ENCODE measurements at regions not wholly inside any gene's neighbourhood (a gene's known extent, or its start where the extent isn't known, plus 50 kb on each side); places are given as distances from the start of the nearest gene placed in this dataset.

DNA sequence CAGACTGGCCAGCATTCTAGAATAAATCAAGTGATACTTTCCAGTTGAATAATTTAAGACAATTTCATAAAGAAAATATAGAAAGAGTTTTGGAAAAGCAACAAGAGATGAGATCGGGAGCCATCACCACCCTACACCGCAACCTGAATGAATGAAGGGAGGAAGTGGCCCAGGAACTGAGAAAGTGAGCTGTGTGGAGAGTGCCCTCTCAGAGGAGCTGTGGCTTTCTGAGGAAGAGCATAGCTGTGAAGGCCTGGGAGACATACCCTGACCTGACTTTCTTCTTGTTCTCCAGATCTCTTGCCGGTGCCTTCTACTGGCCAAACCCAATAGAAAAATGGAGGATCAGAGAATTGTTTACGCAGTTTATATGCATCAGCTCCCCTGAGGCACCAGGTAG is 79.3 kb upstream of the TSPAN8 start:
- DNase-seq (ENCODE audit: insufficient read length, low spot score): no peak
- no peak for TF ChIP-seq POLR2A (IDR thresholded peaks at IDR 0.05; ENCODE audit: low read depth, low read length)
- no peak for FAIRE-seq

DNA sequence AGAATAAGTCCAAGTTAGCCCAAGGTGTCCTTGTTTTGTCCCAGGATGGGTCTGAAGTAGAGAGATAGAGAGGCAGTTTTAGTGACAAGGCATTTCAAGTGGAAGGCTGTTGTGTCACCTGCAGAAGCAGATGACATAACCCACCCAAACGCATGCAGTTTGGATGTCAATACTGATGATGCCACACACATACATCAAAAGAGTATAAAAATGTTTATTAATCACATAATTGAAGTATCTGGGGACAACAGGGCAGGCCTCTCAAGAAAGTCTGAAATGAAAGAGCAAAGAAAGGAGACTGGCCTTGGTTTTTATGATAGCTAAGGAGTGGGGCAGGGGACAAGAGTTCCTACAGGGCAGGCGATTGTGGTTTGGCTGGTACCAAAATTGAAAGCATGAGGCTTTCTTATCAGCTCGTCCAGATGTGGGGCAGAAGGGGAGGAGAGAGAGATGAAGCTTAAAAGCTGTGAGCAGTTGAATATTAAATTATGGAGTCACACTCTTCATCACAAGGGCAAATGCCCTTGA is 78.4 kb upstream of the TSPAN8 start:
- no peak for DNase-seq (ENCODE audit: insufficient read length, low spot score)
- FAIRE-seq: no peak
- no peak for TF ChIP-seq POLR2A (IDR thresholded peaks at IDR 0.05; ENCODE audit: low read depth, low read length)

GRCh38 chr12:71233083-71233482 is 75.3 kb upstream of the TSPAN8 start:
- FAIRE-seq (no peak), DNase-seq (ENCODE audit: insufficient read length, low spot score) (no peak)
- no peak for TF ChIP-seq POLR2A (IDR thresholded peaks at IDR 0.05; ENCODE audit: low read depth, low read length)

GRCh38 chr12:71230542-71230941 is 72.7 kb upstream of the TSPAN8 start:
- DNase-seq (ENCODE audit: insufficient read length, low spot score) (no peak), FAIRE-seq (no peak)
- TF ChIP-seq POLR2A (IDR thresholded peaks at IDR 0.05; ENCODE audit: low read depth, low read length): no peak

DNA sequence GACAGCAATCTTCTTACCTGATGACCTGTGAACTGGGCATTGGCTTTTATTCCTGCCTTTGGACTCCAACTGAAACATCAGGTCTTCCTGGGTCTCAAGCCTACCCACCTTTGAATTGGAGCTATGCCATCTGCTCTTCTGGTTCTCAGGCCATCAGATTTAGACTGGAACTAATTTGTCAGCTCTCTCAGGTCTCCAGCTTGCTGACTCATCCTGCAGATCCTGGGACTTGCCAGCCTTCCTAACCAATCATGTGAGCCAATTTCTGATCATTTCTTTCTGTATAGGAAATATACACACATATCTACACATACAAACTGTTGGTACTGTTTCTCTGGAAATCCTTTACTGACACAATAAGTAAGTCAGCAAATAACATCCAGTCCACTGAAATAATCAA is 65.3 kb upstream of the TSPAN8 start:
- DNase-seq (ENCODE audit: insufficient read length, low spot score) (no peak), FAIRE-seq (no peak)
- no peak for TF ChIP-seq POLR2A (IDR thresholded peaks at IDR 0.05; ENCODE audit: low read depth, low read length)

- DNase-seq (ENCODE audit: insufficient read length, low spot score): no peak
- no peak for FAIRE-seq
- no peak for TF ChIP-seq POLR2A (IDR thresholded peaks at IDR 0.05; ENCODE audit: low read depth, low read length)
Observed at GRCh38 chr12:71222436-71222835, 64.6 kb upstream of the TSPAN8 start.

DNA sequence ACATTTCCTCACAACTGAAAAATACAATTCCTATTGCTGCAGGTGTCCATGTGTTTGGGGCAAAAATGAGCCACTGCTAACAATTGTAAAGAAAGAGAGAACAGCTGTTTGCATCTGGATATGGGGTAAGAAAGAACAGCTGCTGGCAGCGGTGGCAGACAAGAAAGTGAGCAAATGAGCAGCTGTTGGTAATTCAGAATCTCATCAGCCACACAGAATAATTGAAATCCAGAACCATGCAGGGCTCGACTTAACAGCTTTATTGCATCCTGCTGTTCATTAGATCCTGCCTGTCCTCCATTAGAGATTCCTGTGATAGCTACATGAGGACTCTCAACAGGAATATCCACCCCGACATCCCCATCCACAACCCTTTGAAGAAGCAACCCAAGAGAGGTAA is 62.5 kb upstream of the TSPAN8 start:
- FAIRE-seq: no peak
- DNase-seq (ENCODE audit: insufficient read length, low spot score): no peak
- TF ChIP-seq POLR2A (IDR thresholded peaks at IDR 0.05; ENCODE audit: low read depth, low read length): no peak

GRCh38 chr12:71219224-71219623 is 61.4 kb upstream of the TSPAN8 start:
- FAIRE-seq (no peak), DNase-seq (ENCODE audit: insufficient read length, low spot score) (no peak)
- TF ChIP-seq POLR2A (IDR thresholded peaks at IDR 0.05; ENCODE audit: low read depth, low read length): no peak

DNA sequence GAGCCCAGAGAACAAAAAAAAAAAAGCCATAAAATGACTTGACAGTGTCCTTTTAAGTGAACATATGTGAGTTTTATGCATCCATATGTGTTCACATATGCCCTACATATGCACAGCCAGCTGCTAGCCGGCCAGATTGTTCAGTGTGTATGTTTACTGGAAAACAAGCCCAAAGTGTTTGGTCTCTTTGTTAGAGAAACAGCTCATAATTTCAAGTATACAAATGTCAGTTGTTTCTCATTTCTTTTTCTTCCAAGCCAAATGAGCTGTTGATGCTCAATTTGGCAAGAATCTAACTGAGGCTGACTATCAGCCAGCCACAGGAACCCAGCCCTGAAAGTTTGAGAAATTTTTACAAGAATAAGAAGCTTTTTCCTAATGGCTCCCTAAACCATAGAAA is 60.8 kb upstream of the TSPAN8 start:
- no peak for DNase-seq (ENCODE audit: insufficient read length, low spot score)
- no peak for FAIRE-seq

DNA sequence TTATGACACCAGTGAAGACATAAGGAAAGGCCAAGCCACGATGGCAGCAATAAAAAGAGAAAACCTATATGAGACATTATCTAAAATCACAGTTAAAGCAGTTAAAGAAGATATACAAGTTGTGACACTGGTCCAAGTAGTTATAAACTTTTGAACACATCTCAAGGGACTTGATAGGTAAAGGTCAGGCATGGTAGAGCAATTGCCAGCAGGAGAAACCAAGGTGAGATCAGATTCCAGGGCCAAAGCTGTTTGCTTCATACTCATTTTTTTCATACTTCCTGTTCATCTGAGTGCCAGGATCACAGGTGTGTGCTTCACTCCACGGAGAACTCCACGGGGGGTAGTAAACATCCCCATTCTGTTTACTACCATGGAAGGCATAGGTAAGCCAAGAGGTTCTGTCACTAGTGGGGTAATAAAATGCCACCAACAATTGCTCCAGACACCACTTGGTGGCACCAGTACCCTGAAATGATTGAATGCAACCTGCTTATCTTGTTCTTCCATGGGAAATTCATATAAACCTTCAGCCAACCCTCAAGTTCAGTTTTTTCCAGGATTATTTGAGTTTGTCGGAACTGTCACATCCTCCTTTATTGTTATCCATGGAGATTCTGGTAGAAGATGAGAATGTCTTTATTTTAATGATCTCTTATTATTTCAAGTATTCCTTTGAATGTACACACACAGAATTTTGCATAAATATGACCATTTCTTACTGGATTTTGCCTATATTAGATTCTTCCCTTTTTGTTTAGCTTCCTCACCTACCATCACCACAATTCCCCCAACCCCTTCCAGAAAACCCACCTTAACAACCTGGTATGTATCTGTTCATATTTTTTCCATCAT is 59.2 kb upstream of the TSPAN8 start:
- no peak for TF ChIP-seq POLR2A (IDR thresholded peaks at IDR 0.05; ENCODE audit: low read depth, low read length)
- FAIRE-seq (peak; percentile 11), DNase-seq (ENCODE audit: insufficient read length, low spot score) (no peak)

More for the DNA sequence above, 60.8 kb upstream of the TSPAN8 start:
- no peak for TF ChIP-seq POLR2A (IDR thresholded peaks at IDR 0.05; ENCODE audit: low read depth, low read length)

- no peak for FAIRE-seq
- TF ChIP-seq POLR2A (IDR thresholded peaks at IDR 0.05; ENCODE audit: low read depth, low read length): no peak
- no peak for DNase-seq (ENCODE audit: insufficient read length, low spot score)
Observed at GRCh38 chr12:71214511-71215285, 56.9 kb upstream of the TSPAN8 start.

- TF ChIP-seq POLR2A (IDR thresholded peaks at IDR 0.05; ENCODE audit: low read depth, low read length): no peak
- DNase-seq (ENCODE audit: insufficient read length, low spot score) (no peak), FAIRE-seq (no peak)
Observed at GRCh38 chr12:71208053-71208685, 50.4 kb upstream of the TSPAN8 start.
